ENCODE measurements at regions not wholly inside any gene's neighbourhood (a gene's known extent, or its start where the extent isn't known, plus 50 kb on each side); places are given as distances from the start of the nearest gene placed in this dataset.

DNA sequence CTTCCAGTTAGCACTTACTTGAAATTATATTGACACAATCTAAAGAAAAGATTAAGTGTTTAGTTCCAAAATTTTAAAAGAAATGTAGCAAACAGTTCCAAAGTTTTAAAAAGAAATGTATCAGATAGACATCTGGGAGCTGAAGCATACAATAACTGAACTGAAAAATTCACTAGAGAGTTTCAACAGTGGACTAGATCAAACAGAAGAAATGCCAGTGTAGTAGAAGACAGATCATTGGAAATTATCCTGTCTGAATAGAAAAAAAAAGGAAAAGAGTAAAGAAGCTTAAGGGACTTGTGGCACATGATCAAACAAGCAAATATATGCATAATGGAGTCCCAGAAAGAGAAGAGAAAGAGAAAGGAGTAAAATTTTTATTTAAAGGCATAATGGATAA is 261.4 kb downstream of the LAS1L start:
- TF ChIP-seq, protein P1, sequence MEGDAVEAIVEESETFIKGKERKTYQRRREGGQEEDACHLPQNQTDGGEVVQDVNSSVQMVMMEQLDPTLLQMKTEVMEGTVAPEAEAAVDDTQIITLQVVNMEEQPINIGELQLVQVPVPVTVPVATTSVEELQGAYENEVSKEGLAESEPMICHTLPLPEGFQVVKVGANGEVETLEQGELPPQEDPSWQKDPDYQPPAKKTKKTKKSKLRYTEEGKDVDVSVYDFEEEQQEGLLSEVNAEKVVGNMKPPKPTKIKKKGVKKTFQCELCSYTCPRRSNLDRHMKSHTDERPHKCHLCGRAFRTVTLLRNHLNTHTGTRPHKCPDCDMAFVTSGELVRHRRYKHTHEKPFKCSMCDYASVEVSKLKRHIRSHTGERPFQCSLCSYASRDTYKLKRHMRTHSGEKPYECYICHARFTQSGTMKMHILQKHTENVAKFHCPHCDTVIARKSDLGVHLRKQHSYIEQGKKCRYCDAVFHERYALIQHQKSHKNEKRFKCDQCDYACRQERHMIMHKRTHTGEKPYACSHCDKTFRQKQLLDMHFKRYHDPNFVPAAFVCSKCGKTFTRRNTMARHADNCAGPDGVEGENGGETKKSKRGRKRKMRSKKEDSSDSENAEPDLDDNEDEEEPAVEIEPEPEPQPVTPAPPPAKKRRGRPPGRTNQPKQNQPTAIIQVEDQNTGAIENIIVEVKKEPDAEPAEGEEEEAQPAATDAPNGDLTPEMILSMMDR (conservative IDR thresholded peaks at IDR 0.05; ENCODE audit: low read depth in 2 of 2), result no peak
- TF ChIP-seq POLR2AphosphoS5 (IDR thresholded peaks at IDR 0.05; ENCODE audit: low read depth), result no peak
- TF ChIP-seq, protein P2, sequence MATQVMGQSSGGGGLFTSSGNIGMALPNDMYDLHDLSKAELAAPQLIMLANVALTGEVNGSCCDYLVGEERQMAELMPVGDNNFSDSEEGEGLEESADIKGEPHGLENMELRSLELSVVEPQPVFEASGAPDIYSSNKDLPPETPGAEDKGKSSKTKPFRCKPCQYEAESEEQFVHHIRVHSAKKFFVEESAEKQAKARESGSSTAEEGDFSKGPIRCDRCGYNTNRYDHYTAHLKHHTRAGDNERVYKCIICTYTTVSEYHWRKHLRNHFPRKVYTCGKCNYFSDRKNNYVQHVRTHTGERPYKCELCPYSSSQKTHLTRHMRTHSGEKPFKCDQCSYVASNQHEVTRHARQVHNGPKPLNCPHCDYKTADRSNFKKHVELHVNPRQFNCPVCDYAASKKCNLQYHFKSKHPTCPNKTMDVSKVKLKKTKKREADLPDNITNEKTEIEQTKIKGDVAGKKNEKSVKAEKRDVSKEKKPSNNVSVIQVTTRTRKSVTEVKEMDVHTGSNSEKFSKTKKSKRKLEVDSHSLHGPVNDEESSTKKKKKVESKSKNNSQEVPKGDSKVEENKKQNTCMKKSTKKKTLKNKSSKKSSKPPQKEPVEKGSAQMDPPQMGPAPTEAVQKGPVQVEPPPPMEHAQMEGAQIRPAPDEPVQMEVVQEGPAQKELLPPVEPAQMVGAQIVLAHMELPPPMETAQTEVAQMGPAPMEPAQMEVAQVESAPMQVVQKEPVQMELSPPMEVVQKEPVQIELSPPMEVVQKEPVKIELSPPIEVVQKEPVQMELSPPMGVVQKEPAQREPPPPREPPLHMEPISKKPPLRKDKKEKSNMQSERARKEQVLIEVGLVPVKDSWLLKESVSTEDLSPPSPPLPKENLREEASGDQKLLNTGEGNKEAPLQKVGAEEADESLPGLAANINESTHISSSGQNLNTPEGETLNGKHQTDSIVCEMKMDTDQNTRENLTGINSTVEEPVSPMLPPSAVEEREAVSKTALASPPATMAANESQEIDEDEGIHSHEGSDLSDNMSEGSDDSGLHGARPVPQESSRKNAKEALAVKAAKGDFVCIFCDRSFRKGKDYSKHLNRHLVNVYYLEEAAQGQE (IDR thresholded peaks at IDR 0.05; ENCODE audit: unreplicated experiment), result no peak
